ENCODE measurements at regions not wholly inside any gene's neighbourhood (a gene's known extent, or its start where the extent isn't known, plus 50 kb on each side); places are given as distances from the start of the nearest gene placed in this dataset.

DNA sequence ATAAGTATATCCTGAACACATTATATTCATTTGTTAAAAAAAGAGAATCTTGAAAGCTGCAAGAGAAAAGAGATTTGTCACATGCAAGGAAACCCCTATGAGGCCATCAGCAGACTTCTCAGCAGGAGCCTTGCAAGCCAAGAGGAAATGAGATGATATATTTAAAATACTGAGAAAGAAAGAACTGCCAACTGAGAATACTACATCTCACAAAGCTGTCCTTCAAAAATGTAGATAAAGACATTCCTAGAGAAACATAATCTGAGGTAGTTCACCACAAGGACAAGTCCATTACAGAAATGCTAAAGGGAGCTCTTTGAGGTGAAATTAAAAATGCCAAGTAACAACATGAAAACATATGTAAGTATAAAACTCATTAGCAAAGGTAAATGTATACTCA, 224.4 kb upstream of the MBL2 start:
- Mint-ChIP-seq H3K27me3 (ENCODE audit: low read depth) (no peaks in the 10 kb centered on the region), H3K36me3 (ENCODE audit: insufficient read depth in 1 of 3, low read depth in 3 of 3) (peaks cover 11 to 19% (median 13%) of the 10 kb centered on the region in 3 experiments), H3K4me1 (peaks cover 15 to 17% of the 10 kb centered on the region in 2 experiments), H3K4me3 (no peak overlapping the region), H3K9me3 (peaks cover 0 to 16% of the 10 kb centered on the region in 2 experiments; a peak in 4 of 5 replicates), H3K27ac (no peak overlapping the region)
- no peak for DNase-seq
- H4K5ac ChIP-seq (ENCODE audit: insufficient read length, low read depth, low read length), result no peak overlapping the region
- H4K8ac ChIP-seq (replicated peaks; ENCODE audit: insufficient read length, low read depth, low read length), result no peak overlapping the region
- no peaks in the 10 kb centered on the region for H3K79me2 ChIP-seq (ENCODE audit: insufficient read depth, low read length)
- H3K27ac ChIP-seq (ENCODE audit: insufficient read length, low read depth, low read length), result no peak overlapping the region
- H4K20me1 ChIP-seq (ENCODE audit: control insufficient read depth, insufficient read depth, insufficient read length), result no peaks in the 10 kb centered on the region
- H4K91ac ChIP-seq (ENCODE audit: insufficient read length, low read depth, low read length), result no peak overlapping the region
- H2BK15ac ChIP-seq (ENCODE audit: low read depth, low read length), result no peak overlapping the region
- no peak overlapping the region for H3K18ac ChIP-seq (ENCODE audit: insufficient read length, low read depth, low read length)
- H2BK5ac ChIP-seq (ENCODE audit: insufficient read length, low read length), result no peak overlapping the region
- TF ChIP-seq, protein P1, sequence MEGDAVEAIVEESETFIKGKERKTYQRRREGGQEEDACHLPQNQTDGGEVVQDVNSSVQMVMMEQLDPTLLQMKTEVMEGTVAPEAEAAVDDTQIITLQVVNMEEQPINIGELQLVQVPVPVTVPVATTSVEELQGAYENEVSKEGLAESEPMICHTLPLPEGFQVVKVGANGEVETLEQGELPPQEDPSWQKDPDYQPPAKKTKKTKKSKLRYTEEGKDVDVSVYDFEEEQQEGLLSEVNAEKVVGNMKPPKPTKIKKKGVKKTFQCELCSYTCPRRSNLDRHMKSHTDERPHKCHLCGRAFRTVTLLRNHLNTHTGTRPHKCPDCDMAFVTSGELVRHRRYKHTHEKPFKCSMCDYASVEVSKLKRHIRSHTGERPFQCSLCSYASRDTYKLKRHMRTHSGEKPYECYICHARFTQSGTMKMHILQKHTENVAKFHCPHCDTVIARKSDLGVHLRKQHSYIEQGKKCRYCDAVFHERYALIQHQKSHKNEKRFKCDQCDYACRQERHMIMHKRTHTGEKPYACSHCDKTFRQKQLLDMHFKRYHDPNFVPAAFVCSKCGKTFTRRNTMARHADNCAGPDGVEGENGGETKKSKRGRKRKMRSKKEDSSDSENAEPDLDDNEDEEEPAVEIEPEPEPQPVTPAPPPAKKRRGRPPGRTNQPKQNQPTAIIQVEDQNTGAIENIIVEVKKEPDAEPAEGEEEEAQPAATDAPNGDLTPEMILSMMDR (conservative IDR thresholded peaks at IDR 0.05), result no peak
- no peak overlapping the region for H3K56ac ChIP-seq (ENCODE audit: insufficient read length, low read depth, low read length)
- H2AFZ ChIP-seq (ENCODE audit: low read length), result no peak overlapping the region
- H3K9me3 ChIP-seq (ENCODE audit: control insufficient read depth, low read depth, low read length), result no peaks in the 10 kb centered on the region
- H2BK20ac ChIP-seq (ENCODE audit: low read depth, low read length, poor library complexity, severe bottlenecking), result no peak overlapping the region
- no peaks in the 10 kb centered on the region for H3K23me2 ChIP-seq (ENCODE audit: insufficient read length, low read depth, low read length, poor library complexity, severe bottlenecking)
- no peak overlapping the region for H3K4ac ChIP-seq (ENCODE audit: low read depth, low read length)
- 0 out of 2 replicates have a peak, but pooled peaks cover 3% of the 10 kb centered on the region for H3K4me1 ChIP-seq (ENCODE audit: insufficient read depth, low read length)
- H2BK12ac ChIP-seq (ENCODE audit: insufficient read length, low read depth, low read length), result no peak overlapping the region
- no peaks in the 10 kb centered on the region for H3K27me3 ChIP-seq (ENCODE audit: insufficient read depth, low read length)
- no peak overlapping the region for H3K23ac ChIP-seq (ENCODE audit: insufficient read length, low read depth, low read length)
- H2AK5ac ChIP-seq (ENCODE audit: insufficient read length, low read length), result no peak overlapping the region
- H3K9ac ChIP-seq (ENCODE audit: extremely low read depth, insufficient read length, low read length), result no peak overlapping the region
- no peak overlapping the region for H3K14ac ChIP-seq (ENCODE audit: insufficient read depth, low read length)
- no peak overlapping the region for H3K4me2 ChIP-seq (ENCODE audit: insufficient read depth, insufficient read length, low read length)
- no peaks in the 10 kb centered on the region for H3K79me1 ChIP-seq (ENCODE audit: insufficient read depth, low read depth, low read length, poor library complexity, severe bottlenecking)
- H2BK120ac ChIP-seq (ENCODE audit: low read depth, low read length, poor library complexity, severe bottlenecking), result no peak overlapping the region
- H3T11ph ChIP-seq (ENCODE audit: low read length), result no peak overlapping the region
